ENCODE measurements at regions not wholly inside any gene's neighbourhood (a gene's known extent, or its start where the extent isn't known, plus 50 kb on each side); places are given as distances from the start of the nearest gene placed in this dataset.

GRCh38 chr13:108573455-108573854, 56.0 kb upstream of the MYO16 start:
- H3K4me3 ChIP-seq (ENCODE audit: low read length): no peak overlapping the region
- no peak overlapping the region for H3K27ac ChIP-seq (ENCODE audit: low read length)
- TF ChIP-seq, protein P1, sequence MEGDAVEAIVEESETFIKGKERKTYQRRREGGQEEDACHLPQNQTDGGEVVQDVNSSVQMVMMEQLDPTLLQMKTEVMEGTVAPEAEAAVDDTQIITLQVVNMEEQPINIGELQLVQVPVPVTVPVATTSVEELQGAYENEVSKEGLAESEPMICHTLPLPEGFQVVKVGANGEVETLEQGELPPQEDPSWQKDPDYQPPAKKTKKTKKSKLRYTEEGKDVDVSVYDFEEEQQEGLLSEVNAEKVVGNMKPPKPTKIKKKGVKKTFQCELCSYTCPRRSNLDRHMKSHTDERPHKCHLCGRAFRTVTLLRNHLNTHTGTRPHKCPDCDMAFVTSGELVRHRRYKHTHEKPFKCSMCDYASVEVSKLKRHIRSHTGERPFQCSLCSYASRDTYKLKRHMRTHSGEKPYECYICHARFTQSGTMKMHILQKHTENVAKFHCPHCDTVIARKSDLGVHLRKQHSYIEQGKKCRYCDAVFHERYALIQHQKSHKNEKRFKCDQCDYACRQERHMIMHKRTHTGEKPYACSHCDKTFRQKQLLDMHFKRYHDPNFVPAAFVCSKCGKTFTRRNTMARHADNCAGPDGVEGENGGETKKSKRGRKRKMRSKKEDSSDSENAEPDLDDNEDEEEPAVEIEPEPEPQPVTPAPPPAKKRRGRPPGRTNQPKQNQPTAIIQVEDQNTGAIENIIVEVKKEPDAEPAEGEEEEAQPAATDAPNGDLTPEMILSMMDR (IDR thresholded peaks at IDR 0.05; ENCODE audit: low read depth, low read length): no peak
- no peak for TF ChIP-seq EZH2phosphoT487 (IDR thresholded peaks at IDR 0.05; ENCODE audit: low read depth)
- no peaks in the 10 kb centered on the region for H3K27me3 ChIP-seq (ENCODE audit: low read depth, low read length)
- no peak overlapping the region for H3K9ac ChIP-seq (ENCODE audit: low read length)
- H4K20me1 ChIP-seq (ENCODE audit: insufficient read depth, low read length): no peaks in the 10 kb centered on the region
- no peaks in the 10 kb centered on the region for H3K36me3 ChIP-seq (replicated peaks; ENCODE audit: low read depth, low read length)
- H3K79me2 ChIP-seq (ENCODE audit: low read length): no peaks in the 10 kb centered on the region
- H3K9me3 ChIP-seq (ENCODE audit: insufficient read depth, low read length): no peaks in the 10 kb centered on the region
- H3K4me1 ChIP-seq (ENCODE audit: low read length): peaks cover 14% of the 10 kb centered on the region
- H3K4me2 ChIP-seq (ENCODE audit: low read length): no peak overlapping the region
- H2AFZ ChIP-seq (ENCODE audit: low read depth, low read length): no peak overlapping the region

- Histone ChIP-seq H2AFZ (ENCODE audit: low read depth, low read length) (0 out of 2 replicates have a peak overlapping the region, but pooled peaks have one; percentile 2), H3K36me3 (replicated peaks; ENCODE audit: low read depth, low read length) (no peaks in the 10 kb centered on the region), H3K4me1 (ENCODE audit: low read length) (peaks cover 14% of the 10 kb centered on the region), H3K4me3 (ENCODE audit: low read length) (peak overlapping the region; percentile 29; the same call in 1 of the 2 replicates), H3K9me3 (ENCODE audit: insufficient read depth, low read length) (no peaks in the 10 kb centered on the region), H3K4me2 (ENCODE audit: low read length) (peak overlapping the region; percentile 33), H3K27ac (ENCODE audit: low read length) (no peak overlapping the region), H4K20me1 (ENCODE audit: insufficient read depth, low read length) (no peaks in the 10 kb centered on the region), H3K79me2 (ENCODE audit: low read length) (no peaks in the 10 kb centered on the region), H3K27me3 (ENCODE audit: low read depth, low read length) (no peaks in the 10 kb centered on the region), H3K9ac (ENCODE audit: low read length) (no peak overlapping the region)
- TF ChIP-seq EZH2phosphoT487 (IDR thresholded peaks at IDR 0.05; ENCODE audit: low read depth): no peak
- TF ChIP-seq, protein P1 (IDR thresholded peaks at IDR 0.05; ENCODE audit: low read depth, low read length): no peak
Measured at GRCh38 chr13:108574856-108575255, 54.6 kb upstream of the MYO16 start.

- Histone ChIP-seq H4K20me1 (ENCODE audit: insufficient read depth, low read length) (no peaks in the 10 kb centered on the region), H3K27ac (ENCODE audit: low read length) (no peak overlapping the region), H3K9ac (ENCODE audit: low read length) (no peak overlapping the region), H3K27me3 (ENCODE audit: low read depth, low read length) (no peaks in the 10 kb centered on the region), H3K4me1 (ENCODE audit: low read length) (peaks cover 14% of the 10 kb centered on the region), H3K9me3 (ENCODE audit: insufficient read depth, low read length) (no peaks in the 10 kb centered on the region), H3K36me3 (replicated peaks; ENCODE audit: low read depth, low read length) (no peaks in the 10 kb centered on the region), H3K79me2 (ENCODE audit: low read length) (no peaks in the 10 kb centered on the region), H2AFZ (ENCODE audit: low read depth, low read length) (peak overlapping the region; percentile 2; the same call in 1 of the 2 replicates), H3K4me3 (ENCODE audit: low read length) (peak overlapping the region; percentile 29; the same call in 1 of the 2 replicates), H3K4me2 (ENCODE audit: low read length) (peak overlapping the region; percentile 33)
- TF ChIP-seq, protein P1 (IDR thresholded peaks at IDR 0.05; ENCODE audit: low read depth, low read length): no peak
- TF ChIP-seq EZH2phosphoT487 (IDR thresholded peaks at IDR 0.05; ENCODE audit: low read depth): no peak
Measured at GRCh38 chr13:108575430-108575829, 54.0 kb upstream of the MYO16 start.

Data from OCI-LY3 (cell line).